Ovary (tissue), 7 donors: ENCODE measurements at regions not wholly inside any gene's neighbourhood (a gene's known extent, or its start where the extent isn't known, plus 50 kb on each side); places are given as distances from the start of the nearest gene placed in this dataset.
"Not testable (repeated sequence)": the region's sequence is repeated elsewhere in the genome, so short reads cannot be mapped to it uniquely, and the experiment has no call there.

Source experiments
- DNase-seq, 5 donors: peaks; one replicate each; pipeline ENCODE4 v3.0.0-alpha.2; 2019 to 2020
- H3K27ac ChIP-seq, 2 donors: fragments of 200-600 bp; one replicate each; pipeline versions ENCODE4 v1.5.1 to v1.8.0; 2019 to 2022
- H3K27me3 ChIP-seq: fragments of 200-600 bp; one replicate; pipeline ENCODE4 v1.8.0; 2022
- H3K36me3 ChIP-seq: fragments of 200-600 bp; sonication (generic); one replicate; pipeline ENCODE4 v1.5.1; 2019
- H3K4me1 ChIP-seq: one replicate; pipeline ENCODE4 v1.8.1; 2013; ENCODE audit warnings: mild to moderate bottlenecking, moderate library complexity; ENCODE audit not compliant: insufficient read depth
- H3K4me3 ChIP-seq: fragments of 200-600 bp; sonication (generic); one replicate; pipeline ENCODE4 v1.5.1; 2017
- H3K9me3 ChIP-seq, 2 donors: fragments of 200-600 bp in 1 of 2; sonication (generic) in 1 of 2; one replicate each; pipeline versions ENCODE4 v1.5.1 to v1.8.1; 2013 to 2019; ENCODE audit warnings: mild to moderate bottlenecking in 1 of 2, moderate library complexity in 1 of 2
- EP300 ChIP-seq: sonication (generic); formaldehyde crosslinking; IDR thresholded peaks from one replicate; pipeline ENCODE4 v1.6.1; 2017; ENCODE audit warnings: antibody characterized with exemption
- POLR2A ChIP-seq: fragments of 450-650 bp; IDR thresholded peaks from one replicate; pipeline ENCODE4 v1.6.1; 2017; ENCODE audit warnings: antibody characterized with exemption, mild to moderate bottlenecking, moderate library complexity
- WGBS, 3 donors: extraction: QIAGEN DNeasy Blood & Tissue Kit in 1 of 3; methylation state at CpG; one replicate each; pipeline versions ENCODE4 v1.1.5 to v1.1.7; 2013 to 2017; 5-methylcytosine and 5-hydroxymethylcytosine counted together
- intact Hi-C, 4 donors: fragments of 100-400 bp; cut with DNase I; formaldehyde crosslinking; loops; one replicate each; pipeline versions ENCODE4 v1.11.0 to v1.15.1; 2022 to 2023
- TF ChIP-seq, protein P1 (sequence below), 3 donors: fragments of 450-650 bp in 2 of 3; fragments of 200-600 bp in 1 of 3; IDR thresholded peaks; one replicate each; pipeline versions ENCODE4 v1.5.1 to v1.8.0; 2016 to 2022; ENCODE audit warnings: antibody characterized with exemption in 3 of 3, mild to moderate bottlenecking in 1 of 3
- donor health status: DM: no; HTN: no; CAD: no; lungs with moderate emphysema.
- donor health status: DM: no; HTN: no; CAD: no.
- donor health status: Bipolar disorder and iron deficiency.
- donor health status: DM: no; HTN: no; CAD: no.
- donor health status: DM: yes; HTN: yes; CAD: no.

DNA sequence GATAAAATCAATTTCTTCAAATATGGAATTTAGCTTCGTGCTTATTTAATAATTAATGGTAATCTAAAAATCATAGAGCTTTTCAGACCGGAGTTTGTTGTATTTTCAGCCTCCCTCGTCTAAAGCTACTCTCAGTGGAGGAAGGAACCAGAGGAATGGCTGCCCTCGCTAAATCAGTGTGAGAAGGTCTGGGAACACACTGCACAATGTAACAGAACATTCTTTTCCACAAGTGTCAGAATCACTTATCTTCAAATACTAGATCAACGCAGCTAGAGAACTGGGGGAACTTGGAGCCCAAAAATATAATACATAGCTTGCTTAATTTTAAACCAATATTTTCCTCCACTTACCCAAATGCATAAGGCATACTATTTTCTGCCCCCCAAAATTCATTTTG, 148.5 kb downstream of the MTERF1 start:
- Histone ChIP-seq H3K27ac (no peak overlapping the region), H3K27me3 (no peaks in the 10 kb centered on the region), H3K4me3 (no peak overlapping the region), H3K36me3 (no peaks in the 10 kb centered on the region), H3K9me3 (no peaks in the 10 kb centered on the region), H3K4me1 (no peaks in the 10 kb centered on the region)
- WGBS, 3 donors: 42 to 57% (median 49%) methylated on average over 5 of the region's 5 CpGs
- intact Hi-C loops: no loop called here
- no peak for DNase-seq
- TF ChIP-seq POLR2A: no peak
- TF ChIP-seq, protein P1, sequence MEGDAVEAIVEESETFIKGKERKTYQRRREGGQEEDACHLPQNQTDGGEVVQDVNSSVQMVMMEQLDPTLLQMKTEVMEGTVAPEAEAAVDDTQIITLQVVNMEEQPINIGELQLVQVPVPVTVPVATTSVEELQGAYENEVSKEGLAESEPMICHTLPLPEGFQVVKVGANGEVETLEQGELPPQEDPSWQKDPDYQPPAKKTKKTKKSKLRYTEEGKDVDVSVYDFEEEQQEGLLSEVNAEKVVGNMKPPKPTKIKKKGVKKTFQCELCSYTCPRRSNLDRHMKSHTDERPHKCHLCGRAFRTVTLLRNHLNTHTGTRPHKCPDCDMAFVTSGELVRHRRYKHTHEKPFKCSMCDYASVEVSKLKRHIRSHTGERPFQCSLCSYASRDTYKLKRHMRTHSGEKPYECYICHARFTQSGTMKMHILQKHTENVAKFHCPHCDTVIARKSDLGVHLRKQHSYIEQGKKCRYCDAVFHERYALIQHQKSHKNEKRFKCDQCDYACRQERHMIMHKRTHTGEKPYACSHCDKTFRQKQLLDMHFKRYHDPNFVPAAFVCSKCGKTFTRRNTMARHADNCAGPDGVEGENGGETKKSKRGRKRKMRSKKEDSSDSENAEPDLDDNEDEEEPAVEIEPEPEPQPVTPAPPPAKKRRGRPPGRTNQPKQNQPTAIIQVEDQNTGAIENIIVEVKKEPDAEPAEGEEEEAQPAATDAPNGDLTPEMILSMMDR (IDR thresholded peaks at IDR 0.05): no peak
- TF ChIP-seq EP300: no peak

DNA sequence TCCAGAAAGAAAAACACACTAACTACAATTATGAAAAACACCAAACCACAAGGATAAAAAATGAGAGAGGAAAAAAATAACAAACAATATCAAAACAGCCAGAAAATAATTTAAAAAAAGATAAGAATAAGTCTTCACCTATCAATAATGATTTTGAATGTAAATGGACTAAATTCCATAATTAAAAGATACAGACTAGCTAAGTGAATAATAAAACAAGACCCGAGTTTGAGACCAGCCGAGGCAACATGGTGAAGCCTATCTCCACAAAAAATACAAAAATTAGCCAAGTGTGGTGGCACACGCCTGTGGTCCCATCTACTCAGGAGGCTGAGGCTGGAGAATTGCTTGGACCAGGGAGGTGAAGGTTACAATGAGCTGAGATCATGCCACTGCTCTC, 131.1 kb downstream of the MTERF1 start:
- no peaks in the 10 kb centered on the region for H3K36me3 ChIP-seq
- 90 to 97% (median 96%) methylated on average over 3 of the region's 3 CpGs for WGBS, 3 donors
- intact Hi-C loops: no loop called here
- DNase-seq: no peak
- H3K27me3 ChIP-seq: no peaks in the 10 kb centered on the region
- no peak overlapping the region for H3K27ac ChIP-seq
- H3K4me3 ChIP-seq: no peak overlapping the region
- H3K4me1 ChIP-seq: no peaks in the 10 kb centered on the region
- H3K9me3 ChIP-seq: no peaks in the 10 kb centered on the region
- TF ChIP-seq, protein P1 (IDR thresholded peaks at IDR 0.05): no peak
- TF ChIP-seq POLR2A (no peak), EP300 (no peak)

DNA sequence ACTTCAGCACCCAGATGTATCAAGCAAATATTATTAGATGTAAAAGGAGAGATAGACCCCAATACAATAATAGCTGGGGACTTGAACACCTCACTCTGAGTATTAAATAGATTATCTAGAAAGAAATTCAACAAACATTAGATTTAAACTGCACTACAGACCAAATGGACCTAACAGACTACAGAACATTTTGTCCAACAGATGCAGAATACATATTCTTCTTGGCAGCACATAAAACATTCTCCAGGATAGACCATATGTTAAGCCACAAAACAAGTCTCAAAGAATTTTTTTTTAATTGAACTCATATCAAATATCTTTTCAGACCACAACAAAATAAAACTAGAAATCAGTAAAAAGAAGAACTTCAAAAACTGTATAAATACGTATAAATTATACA, 130.4 kb downstream of the MTERF1 start:
- DNase-seq: no peak
- intact Hi-C loops: no loop called here
- Histone ChIP-seq H3K27ac (no peak overlapping the region), H3K4me3 (no peak overlapping the region), H3K36me3 (no peaks in the 10 kb centered on the region), H3K4me1 (no peaks in the 10 kb centered on the region), H3K9me3 (no peaks in the 10 kb centered on the region), H3K27me3 (no peaks in the 10 kb centered on the region)
- 51 to 77% (median 60%) methylated on average over 1 of the region's 1 CpG for WGBS, 3 donors
- no peak for TF ChIP-seq EP300
- TF ChIP-seq POLR2A: no peak
- TF ChIP-seq, protein P1 (IDR thresholded peaks at IDR 0.05): no peak

DNA sequence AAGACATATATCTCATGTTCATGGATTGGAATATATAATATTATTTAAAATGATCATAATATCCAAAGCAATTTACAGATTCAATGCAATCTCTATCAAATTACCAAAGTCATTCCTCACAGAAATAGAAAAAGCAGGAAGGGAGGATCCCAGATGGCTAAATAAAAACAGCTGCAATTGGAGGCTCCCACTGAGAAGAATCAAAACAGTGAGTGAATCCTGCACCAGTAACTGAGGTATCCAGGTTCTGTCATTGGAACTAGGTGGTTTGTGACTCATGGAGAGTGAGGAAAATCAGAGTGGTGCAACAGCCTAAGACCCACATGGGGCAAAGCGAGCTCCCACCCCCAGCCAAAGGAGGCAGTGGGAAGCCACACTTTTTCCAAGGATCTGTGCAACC, 128.4 kb downstream of the MTERF1 start:
- intact Hi-C loops: no loop called here
- no peak for DNase-seq
- WGBS, 3 donors: 85 to 96% (median 94%) methylated on average over 1 of the region's 1 CpG
- H3K4me1 ChIP-seq: no peaks in the 10 kb centered on the region
- H3K36me3 ChIP-seq: no peaks in the 10 kb centered on the region
- no peak overlapping the region for H3K27ac ChIP-seq
- H3K9me3 ChIP-seq: no peaks in the 10 kb centered on the region
- TF ChIP-seq POLR2A (no peak), EP300 (no peak)
- TF ChIP-seq, protein P1 (IDR thresholded peaks at IDR 0.05): no peak
- H3K27me3 ChIP-seq: no peaks in the 10 kb centered on the region
- no peak overlapping the region for H3K4me3 ChIP-seq

DNA sequence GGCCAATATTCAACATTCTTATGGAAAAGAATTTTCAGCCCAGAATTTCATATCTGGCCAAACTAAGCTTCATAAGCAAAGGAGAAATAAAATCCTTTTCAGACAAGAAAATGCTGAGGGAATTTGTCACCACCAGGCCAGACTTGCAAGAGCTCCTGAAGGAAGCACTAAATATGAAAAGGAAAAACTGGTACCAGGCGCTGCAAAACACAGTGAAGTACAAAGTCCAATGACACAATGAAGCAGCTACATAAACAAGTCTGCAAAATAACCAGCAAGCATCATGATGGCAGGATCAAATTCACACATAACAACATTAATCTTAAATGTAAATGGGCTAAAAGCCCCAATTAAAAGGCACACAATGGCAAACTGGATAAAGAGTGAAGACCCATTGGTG, 126.2 kb downstream of the MTERF1 start:
- H3K27me3 ChIP-seq, intact Hi-C loops, H3K9me3 ChIP-seq, H3K36me3 ChIP-seq, H3K4me1 ChIP-seq, H3K4me3 ChIP-seq, H3K27ac ChIP-seq, DNase-seq: not testable (repeated sequence)
- WGBS, 3 donors: 91 to 95% (median 91%) methylated on average over 1 of the region's 1 CpG

DNA sequence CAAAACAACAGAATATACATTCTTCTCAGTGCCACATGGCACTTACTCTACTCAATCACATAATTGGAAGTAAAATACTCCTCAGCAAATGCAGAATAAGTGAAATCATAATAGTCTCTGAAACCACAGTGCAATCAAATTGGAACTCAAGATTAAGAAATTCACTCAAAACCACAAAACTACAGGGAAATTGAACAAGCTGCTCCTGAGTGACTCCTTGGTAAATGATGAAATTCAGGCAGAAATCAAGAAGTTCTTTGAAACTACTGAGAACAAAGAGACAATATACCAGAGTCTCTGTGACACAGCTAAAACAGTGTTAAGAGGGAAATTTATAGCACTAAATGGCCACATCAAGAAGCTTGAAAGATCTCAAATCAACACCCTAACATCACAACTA, 125.4 kb downstream of the MTERF1 start:
- H3K36me3 ChIP-seq, intact Hi-C loops, H3K4me3 ChIP-seq, H3K9me3 ChIP-seq, DNase-seq, H3K4me1 ChIP-seq, H3K27ac ChIP-seq, H3K27me3 ChIP-seq: not testable (repeated sequence)
